CD14-positive monocyte (primary cell): ENCODE measurements at regions not wholly inside any gene's neighbourhood (a gene's known extent, or its start where the extent isn't known, plus 50 kb on each side); places are given as distances from the start of the nearest gene placed in this dataset.

Source experiments
- DNase-seq, 3 donors: peaks; one replicate each; pipeline ENCODE4 v3.0.0-alpha.2; 2011 to 2022
- H2AFZ ChIP-seq: 2 replicates; pipeline ENCODE4 v1.6.0; 2012; ENCODE audit warnings: mild to moderate bottlenecking, low read depth, low read length, inconsistent platforms; ENCODE audit not compliant: insufficient read depth, poor library complexity, severe bottlenecking
- H3K27ac ChIP-seq, 2 donors: 1 replicate in 1 of 2; 2 replicates in 1 of 2; pipeline ENCODE4 v1.5.1; 2012 to 2013; ENCODE audit warnings: low read length in 2 of 2, control low read depth in 1 of 2, inconsistent platforms in 1 of 2, low read depth in 1 of 2, mild to moderate bottlenecking in 1 of 2
- H3K27me3 ChIP-seq, 2 donors: one replicate each; pipeline versions ENCODE4 v1.6.0 to v1.6.1; 2011 to 2013; ENCODE audit warnings: low read length in 2 of 2; ENCODE audit not compliant: control insufficient read depth in 2 of 2, insufficient read depth in 2 of 2
- H3K36me3 ChIP-seq, 2 donors: replicated peaks in 1 of 2; 1 replicate in 1 of 2; 2 replicates in 1 of 2; pipeline versions ENCODE4 v1.5.1 to v1.6.1; 2012 to 2013; ENCODE audit warnings: low read length in 2 of 2, control low read depth in 1 of 2, inconsistent platforms in 1 of 2, mild to moderate bottlenecking in 1 of 2; ENCODE audit not compliant: insufficient read depth in 2 of 2, control insufficient read depth in 1 of 2
- H3K4me1 ChIP-seq, 2 donors: 1 replicate in 1 of 2; 2 replicates in 1 of 2; pipeline versions ENCODE4 v1.5.1 to v1.6.1; 2012 to 2013; ENCODE audit warnings: low read length in 2 of 2, control low read depth in 1 of 2, inconsistent platforms in 1 of 2, mild to moderate bottlenecking in 1 of 2, moderate library complexity in 1 of 2; ENCODE audit not compliant: insufficient read depth in 2 of 2, control insufficient read depth in 1 of 2
- H3K4me2 ChIP-seq: replicated peaks from 2 replicates; pipeline ENCODE3; 2012; ENCODE audit warnings: low read length, moderate library complexity, mild to moderate bottlenecking; ENCODE audit not compliant: poor library complexity, severe bottlenecking; ENCODE audit errors: extremely low read depth
- H3K4me3 ChIP-seq, 3 experiments: fragments of 200-600 bp in 1 of 3; sonication (generic) in 1 of 3; replicated peaks in 1 of 3; 1 replicate in 2 of 3; 2 replicates in 1 of 3; pipeline ENCODE4 v1.5.1; 2011 to 2013; ENCODE audit warnings: low read length in 3 of 3, mild to moderate bottlenecking in 3 of 3, control low read depth in 2 of 3, low read depth in 2 of 3, inconsistent platforms in 1 of 3, moderate library complexity in 1 of 3
- H3K79me2 ChIP-seq: 2 replicates; pipeline ENCODE4 v1.6.0; 2012; ENCODE audit warnings: mild to moderate bottlenecking, control low read depth, inconsistent platforms, low read length, moderate library complexity; ENCODE audit not compliant: insufficient read depth
- H3K9ac ChIP-seq: 2 replicates; pipeline ENCODE4 v1.6.0; 2017; ENCODE audit warnings: low read length, mild to moderate bottlenecking; ENCODE audit not compliant: insufficient read depth, poor library complexity, severe bottlenecking
- H3K9me3 ChIP-seq, 2 donors: replicated peaks in 1 of 2; 1 replicate in 1 of 2; 2 replicates in 1 of 2; pipeline versions ENCODE4 v1.5.1 to v1.6.1; 2012 to 2013; ENCODE audit warnings: low read length in 2 of 2, control low read depth in 1 of 2; ENCODE audit not compliant: control insufficient read depth in 1 of 2, insufficient read depth in 1 of 2
- H4K20me1 ChIP-seq: 2 replicates; pipeline ENCODE4 v1.6.0; 2012; ENCODE audit warnings: mild to moderate bottlenecking, low read length, control low read depth, moderate library complexity; ENCODE audit not compliant: insufficient read depth
- H3K27ac Mint-ChIP-seq, 7 donors: one replicate each; pipeline ENCODE4 v1.8.0; 2020; ENCODE audit warnings: mild to moderate bottlenecking in 7 of 7, mixed read lengths in 7 of 7, moderate library complexity in 6 of 7, inconsistent platforms in 2 of 7
- H3K27me3 Mint-ChIP-seq, 3 donors: one replicate each; pipeline ENCODE4 v1.8.0; 2021 to 2022; ENCODE audit warnings: low read depth in 3 of 3, mild to moderate bottlenecking in 3 of 3, mixed read lengths in 3 of 3, moderate library complexity in 3 of 3, inconsistent platforms in 1 of 3
- H3K36me3 Mint-ChIP-seq, 2 donors: one replicate each; pipeline ENCODE4 v1.8.0; 2020; ENCODE audit warnings: mixed read lengths in 2 of 2, inconsistent platforms in 1 of 2, mild to moderate bottlenecking in 1 of 2
- H3K4me1 Mint-ChIP-seq: one replicate; pipeline ENCODE4 v1.8.0; 2020; ENCODE audit warnings: mild to moderate bottlenecking, mixed read lengths
- H3K4me3 Mint-ChIP-seq, 2 donors: one replicate each; pipeline ENCODE4 v1.8.0; 2020; ENCODE audit warnings: mild to moderate bottlenecking in 2 of 2, mixed read lengths in 2 of 2, moderate library complexity in 1 of 2
- H3K9me3 Mint-ChIP-seq, 7 donors: one replicate each; pipeline ENCODE4 v1.8.0; 2020 to 2022; ENCODE audit warnings: mixed read lengths in 7 of 7, mild to moderate bottlenecking in 6 of 7, moderate library complexity in 6 of 7, inconsistent platforms in 2 of 7
- WGBS: methylation state at CpG from one replicate; pipeline ENCODE4 v1.1.5; 2013; ENCODE audit warnings: missing lambda C conversion rate; ENCODE audit not compliant: insufficient coverage; 5-methylcytosine and 5-hydroxymethylcytosine counted together
- intact Hi-C, 2 donors: fragments of 100-400 bp; cut with micrococcal nuclease; formaldehyde crosslinking; loops; one replicate each; pipeline versions ENCODE4 v1.15.0 to v1.15.1; 2023
- TF ChIP-seq, protein P1 (sequence below): fragments of 200-600 bp; IDR thresholded peaks from one replicate; pipeline ENCODE4 v1.8.0; 2022; ENCODE audit warnings: antibody characterized with exemption, mild to moderate bottlenecking

DNA sequence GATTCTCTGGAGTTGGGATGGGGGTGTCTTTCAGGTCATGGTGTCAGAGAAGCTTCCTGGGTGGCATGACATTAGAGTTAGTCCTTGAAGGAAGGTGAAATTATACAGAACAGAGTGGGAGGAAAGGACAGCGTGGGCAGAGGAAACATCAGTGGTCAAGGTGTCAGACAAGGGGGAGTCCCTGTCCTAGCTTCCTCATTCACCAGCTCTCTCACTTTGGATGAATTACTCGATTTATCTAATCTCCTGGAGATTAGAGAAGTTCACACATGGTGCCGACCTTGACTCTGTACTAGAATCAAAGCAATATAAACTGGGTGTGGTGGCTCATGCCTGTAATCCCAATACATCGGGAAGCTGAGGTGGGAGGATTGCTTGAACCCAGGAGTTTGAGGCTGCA is 492.9 kb downstream of the VRK1 start:
- Histone ChIP-seq H3K4me3 (no peak overlapping the region), H3K27ac (no peak overlapping the region), H3K4me1 (no peaks in the 10 kb centered on the region), H3K27me3 (peaks cover 2 to 6% of the 10 kb centered on the region in 2 donors), H2AFZ (no peak overlapping the region), H3K79me2 (no peaks in the 10 kb centered on the region), H4K20me1 (no peaks in the 10 kb centered on the region), H3K36me3 (no peaks in the 10 kb centered on the region), H3K9ac (no peak overlapping the region), H3K9me3 (no peaks in the 10 kb centered on the region), H3K4me2 (no peak overlapping the region)
- peaks cover 0 to 2% (median 0%) of the 10 kb centered on the region in 7 donors for H3K9me3 Mint-ChIP-seq
- H3K27me3 Mint-ChIP-seq: peaks cover 3 to 25% (median 8%) of the 10 kb centered on the region in 3 donors
- WGBS: no CpG with 5 or more reads among the region's 4 CpGs
- no peaks in the 10 kb centered on the region for H3K36me3 Mint-ChIP-seq
- no peak overlapping the region for H3K27ac Mint-ChIP-seq
- TF ChIP-seq, protein P1, sequence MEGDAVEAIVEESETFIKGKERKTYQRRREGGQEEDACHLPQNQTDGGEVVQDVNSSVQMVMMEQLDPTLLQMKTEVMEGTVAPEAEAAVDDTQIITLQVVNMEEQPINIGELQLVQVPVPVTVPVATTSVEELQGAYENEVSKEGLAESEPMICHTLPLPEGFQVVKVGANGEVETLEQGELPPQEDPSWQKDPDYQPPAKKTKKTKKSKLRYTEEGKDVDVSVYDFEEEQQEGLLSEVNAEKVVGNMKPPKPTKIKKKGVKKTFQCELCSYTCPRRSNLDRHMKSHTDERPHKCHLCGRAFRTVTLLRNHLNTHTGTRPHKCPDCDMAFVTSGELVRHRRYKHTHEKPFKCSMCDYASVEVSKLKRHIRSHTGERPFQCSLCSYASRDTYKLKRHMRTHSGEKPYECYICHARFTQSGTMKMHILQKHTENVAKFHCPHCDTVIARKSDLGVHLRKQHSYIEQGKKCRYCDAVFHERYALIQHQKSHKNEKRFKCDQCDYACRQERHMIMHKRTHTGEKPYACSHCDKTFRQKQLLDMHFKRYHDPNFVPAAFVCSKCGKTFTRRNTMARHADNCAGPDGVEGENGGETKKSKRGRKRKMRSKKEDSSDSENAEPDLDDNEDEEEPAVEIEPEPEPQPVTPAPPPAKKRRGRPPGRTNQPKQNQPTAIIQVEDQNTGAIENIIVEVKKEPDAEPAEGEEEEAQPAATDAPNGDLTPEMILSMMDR: no peak
- no peaks in the 10 kb centered on the region for H3K4me1 Mint-ChIP-seq
- H3K4me3 Mint-ChIP-seq: no peak overlapping the region
- no peak for DNase-seq
- intact Hi-C loops: no loop called here

DNA sequence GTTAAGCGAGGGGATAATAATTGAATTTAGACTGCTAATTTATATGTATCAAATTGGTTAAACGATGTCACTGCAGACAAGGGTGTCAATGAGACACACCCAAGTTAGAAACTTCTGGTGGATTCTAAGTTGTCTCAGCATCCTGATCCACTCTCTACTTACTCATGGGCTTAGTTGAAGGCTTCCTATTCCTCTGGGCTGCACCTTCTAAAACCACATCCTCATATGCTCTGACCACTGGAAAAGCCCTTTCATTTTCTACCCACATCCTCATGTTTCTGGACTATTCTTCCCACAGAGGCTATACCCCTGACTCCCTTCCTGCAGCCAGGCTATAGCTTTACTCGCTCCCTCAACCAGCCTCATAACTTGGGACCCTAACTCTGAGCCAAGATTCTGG is 493.8 kb downstream of the VRK1 start:
- Histone ChIP-seq H3K27me3 (peaks cover 2 to 6% of the 10 kb centered on the region in 2 donors), H3K36me3 (no peaks in the 10 kb centered on the region), H4K20me1 (no peaks in the 10 kb centered on the region), H3K79me2 (no peaks in the 10 kb centered on the region), H3K4me2 (no peak overlapping the region), H3K27ac (no peak overlapping the region), H3K4me3 (no peak overlapping the region), H2AFZ (no peak overlapping the region), H3K9me3 (no peaks in the 10 kb centered on the region), H3K4me1 (no peaks in the 10 kb centered on the region), H3K9ac (no peak overlapping the region)
- TF ChIP-seq, protein P1: no peak
- Mint-ChIP-seq H3K36me3 (no peaks in the 10 kb centered on the region), H3K27ac (no peak overlapping the region), H3K27me3 (peaks cover 0 to 28% (median 11%) of the 10 kb centered on the region in 3 donors), H3K4me3 (no peak overlapping the region), H3K4me1 (no peaks in the 10 kb centered on the region), H3K9me3 (peaks cover 0 to 1% (median 0%) of the 10 kb centered on the region in 7 donors)
- no peak for DNase-seq
- intact Hi-C loops: no loop called here
- 14% methylated on average over 2 of the region's 3 CpGs for WGBS
